PC-9 (cell line): ENCODE measurements at regions not wholly inside any gene's neighbourhood (a gene's known extent, or its start where the extent isn't known, plus 50 kb on each side); places are given as distances from the start of the nearest gene placed in this dataset.

Experiments used
- BruUV-seq: library from RNA; stranded (reverse); fragments of 400-500 nt; replicated peaks from 2 replicates; lab custom pipeline; 2021; lab: Mats Ljungman, UMichigan
- CTCF ChIA-PET: fragments of 300-600 bp; sonication (Branson Sonifier 250); formaldehyde crosslinking; loops from one replicate; lab custom pipeline; 2022; ENCODE audit warnings: antibody characterized with exemption; lab: Charles Lee
- POLR2A ChIA-PET: fragments of 300-600 bp; sonication (Branson Sonifier 250); formaldehyde crosslinking; loops from one replicate; lab custom pipeline; 2022; ENCODE audit warnings: antibody characterized with exemption; ENCODE audit not compliant: unreplicated experiment; lab: Charles Lee
- DNase-seq, 2 experiments: peaks; one replicate each; pipeline versions ENCODE4 v3.0.0 to v3.0.0-alpha.2; 2015 to 2022; ENCODE audit warnings: mixed read lengths in 1 of 2
- H2AFZ ChIP-seq: fragments of 200-600 bp; sonication (generic); 2 replicates; pipeline ENCODE4 v1.8.1; 2017; ENCODE audit warnings: antibody characterized with exemption
- H3F3A ChIP-seq: fragments of 200-600 bp; sonication (generic); 2 replicates; pipeline ENCODE4 v1.8.1; 2017; ENCODE audit warnings: antibody characterized with exemption, mild to moderate bottlenecking, low read depth; ENCODE audit not compliant: insufficient read depth
- H3K27ac ChIP-seq: fragments of 200-600 bp; sonication (generic); 2 replicates; pipeline ENCODE4 v1.6.1; 2016; ENCODE audit warnings: mixed run types
- H3K27me3 ChIP-seq: fragments of 200-600 bp; sonication (generic); 2 replicates; pipeline ENCODE4 v1.6.1; 2016; ENCODE audit warnings: low read depth, mixed run types; ENCODE audit not compliant: insufficient read depth
- H3K36me3 ChIP-seq: fragments of 200-600 bp; sonication (generic); 2 replicates; pipeline ENCODE4 v1.6.1; 2016; ENCODE audit warnings: low read depth, mixed run types
- H3K4me1 ChIP-seq: fragments of 200-600 bp; sonication (generic); replicated peaks from 2 replicates; pipeline ENCODE4 v1.6.1; 2016; ENCODE audit warnings: mixed run types; ENCODE audit not compliant: insufficient read depth
- H3K4me2 ChIP-seq: fragments of 200-600 bp; sonication (generic); 2 replicates; pipeline ENCODE4 v1.6.1; 2017; ENCODE audit warnings: mixed run types
- H3K4me3 ChIP-seq: fragments of 200-600 bp; sonication (generic); 2 replicates; pipeline ENCODE4 v1.6.1; 2016; ENCODE audit warnings: mixed run types
- H3K79me2 ChIP-seq: fragments of 200-600 bp; sonication (generic); 2 replicates; pipeline ENCODE4 v1.6.1; 2017; ENCODE audit warnings: low read depth, mixed run types
- H3K9me2 ChIP-seq: fragments of 200-600 bp; sonication (generic); 2 replicates; pipeline ENCODE4 v1.8.1; 2017; ENCODE audit warnings: mild to moderate bottlenecking; ENCODE audit not compliant: insufficient read depth
- H3K9me3 ChIP-seq: fragments of 200-600 bp; sonication (generic); 2 replicates; pipeline ENCODE4 v1.8.1; 2016; ENCODE audit warnings: low read depth; ENCODE audit not compliant: insufficient read depth
- H4K20me1 ChIP-seq: fragments of 200-600 bp; sonication (generic); 2 replicates; pipeline ENCODE4 v1.8.1; 2017; ENCODE audit not compliant: insufficient read depth
- EZH2 ChIP-seq: fragments of 200-600 bp; sonication (generic); IDR thresholded peaks from 2 replicates; pipeline ENCODE4 v1.8.0; 2017; ENCODE audit warnings: antibody characterized with exemption, low read depth
- intact Hi-C: fragments of 100-400 bp; cut with micrococcal nuclease; formaldehyde crosslinking; loops from one replicate; pipeline ENCODE4 v1.10.0; 2022; ENCODE audit not compliant: unreplicated experiment
- TF ChIP-seq, protein P1 (sequence below): fragments of 200-600 bp; sonication (generic); conservative IDR thresholded peaks from 2 replicates; pipeline ENCODE4 v1.6.1; 2017; ENCODE audit warnings: mixed run types, antibody characterized with exemption, mild to moderate bottlenecking, moderate library complexity

DNA sequence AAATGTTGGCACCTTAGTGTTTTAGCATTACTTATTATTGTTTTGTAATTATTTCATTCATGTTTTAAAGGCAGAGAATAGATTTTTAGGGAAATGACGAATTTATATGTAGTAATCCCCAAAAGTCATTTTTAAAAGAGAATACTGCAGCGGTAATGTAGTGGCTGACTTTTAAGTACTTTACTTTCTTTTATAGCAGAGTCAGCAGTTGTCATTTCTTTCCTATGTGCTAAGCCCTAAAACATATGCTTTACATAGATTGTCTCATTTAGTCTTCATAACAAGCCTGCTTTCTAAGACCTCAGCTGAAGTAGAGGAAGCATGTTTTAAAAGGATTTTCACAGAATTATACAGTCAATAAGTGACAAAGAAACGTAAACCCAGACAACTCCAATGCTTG, 102.1 kb upstream of the PEX5L start:
- ChIA-PET CTCF (no interaction called here), POLR2A (no interaction called here)
- TF ChIP-seq EZH2, result no peak
- TF ChIP-seq, protein P1, sequence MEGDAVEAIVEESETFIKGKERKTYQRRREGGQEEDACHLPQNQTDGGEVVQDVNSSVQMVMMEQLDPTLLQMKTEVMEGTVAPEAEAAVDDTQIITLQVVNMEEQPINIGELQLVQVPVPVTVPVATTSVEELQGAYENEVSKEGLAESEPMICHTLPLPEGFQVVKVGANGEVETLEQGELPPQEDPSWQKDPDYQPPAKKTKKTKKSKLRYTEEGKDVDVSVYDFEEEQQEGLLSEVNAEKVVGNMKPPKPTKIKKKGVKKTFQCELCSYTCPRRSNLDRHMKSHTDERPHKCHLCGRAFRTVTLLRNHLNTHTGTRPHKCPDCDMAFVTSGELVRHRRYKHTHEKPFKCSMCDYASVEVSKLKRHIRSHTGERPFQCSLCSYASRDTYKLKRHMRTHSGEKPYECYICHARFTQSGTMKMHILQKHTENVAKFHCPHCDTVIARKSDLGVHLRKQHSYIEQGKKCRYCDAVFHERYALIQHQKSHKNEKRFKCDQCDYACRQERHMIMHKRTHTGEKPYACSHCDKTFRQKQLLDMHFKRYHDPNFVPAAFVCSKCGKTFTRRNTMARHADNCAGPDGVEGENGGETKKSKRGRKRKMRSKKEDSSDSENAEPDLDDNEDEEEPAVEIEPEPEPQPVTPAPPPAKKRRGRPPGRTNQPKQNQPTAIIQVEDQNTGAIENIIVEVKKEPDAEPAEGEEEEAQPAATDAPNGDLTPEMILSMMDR, result no peak
- intact Hi-C loops, result no loop called here
- DNase-seq, result no peak
- H3K27ac ChIP-seq, result no peak overlapping the region
- no peaks in the 10 kb centered on the region for H3K79me2 ChIP-seq
- no peaks in the 10 kb centered on the region for H3K4me1 ChIP-seq
- BruUV-seq, result no TSS peak
- no peaks in the 10 kb centered on the region for H3K36me3 ChIP-seq
- no peaks in the 10 kb centered on the region for H4K20me1 ChIP-seq
- H2AFZ ChIP-seq, result no peak overlapping the region
- no peak overlapping the region for H3K4me3 ChIP-seq
- no peak overlapping the region for H3K4me2 ChIP-seq
- no peaks in the 10 kb centered on the region for H3K27me3 ChIP-seq
- H3F3A ChIP-seq, result no peaks in the 10 kb centered on the region
- no peaks in the 10 kb centered on the region for H3K9me2 ChIP-seq
- H3K9me3 ChIP-seq, result peaks cover 3% of the 10 kb centered on the region; the same call in 1 of the 2 replicates

DNA sequence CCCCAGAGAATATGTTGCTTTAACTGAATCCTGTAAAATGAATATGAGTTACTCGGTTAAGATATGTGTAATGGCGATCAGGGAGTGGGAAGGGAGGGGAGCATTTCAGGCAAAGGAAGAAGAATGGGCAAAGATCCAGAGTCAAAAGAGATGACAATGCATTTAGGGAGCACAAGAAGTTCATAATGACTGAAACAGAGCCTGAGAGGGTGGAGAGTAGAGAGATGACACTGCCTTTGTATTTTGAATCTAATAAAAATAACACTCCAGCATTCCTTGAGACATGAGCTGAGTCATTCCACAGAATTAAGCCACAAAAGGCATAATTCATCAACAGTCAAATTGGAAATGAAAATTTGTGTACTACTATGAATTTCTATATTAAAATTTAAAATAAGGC, 105.3 kb upstream of the PEX5L start:
- no peak overlapping the region for H3K4me2 ChIP-seq
- no peaks in the 10 kb centered on the region for H3K27me3 ChIP-seq
- no peak overlapping the region for H3K4me3 ChIP-seq
- POLR2A ChIA-PET, result no interaction called here
- no peak for DNase-seq
- intact Hi-C loops, result no loop called here
- no peaks in the 10 kb centered on the region for H3F3A ChIP-seq
- TF ChIP-seq, protein P1, result no peak
- no peak for TF ChIP-seq EZH2
- peaks cover 3% of the 10 kb centered on the region; the same call in 1 of the 2 replicates for H3K9me2 ChIP-seq
- H3K9me3 ChIP-seq, result peaks cover 3% of the 10 kb centered on the region; the same call in 1 of the 2 replicates
- no peaks in the 10 kb centered on the region for H4K20me1 ChIP-seq
- no peak overlapping the region for H2AFZ ChIP-seq
- no peaks in the 10 kb centered on the region for H3K4me1 ChIP-seq
- no peaks in the 10 kb centered on the region for H3K79me2 ChIP-seq
- CTCF ChIA-PET, result no interaction called here
- no TSS peak for BruUV-seq
- no peaks in the 10 kb centered on the region for H3K36me3 ChIP-seq
- no peak overlapping the region for H3K27ac ChIP-seq

DNA sequence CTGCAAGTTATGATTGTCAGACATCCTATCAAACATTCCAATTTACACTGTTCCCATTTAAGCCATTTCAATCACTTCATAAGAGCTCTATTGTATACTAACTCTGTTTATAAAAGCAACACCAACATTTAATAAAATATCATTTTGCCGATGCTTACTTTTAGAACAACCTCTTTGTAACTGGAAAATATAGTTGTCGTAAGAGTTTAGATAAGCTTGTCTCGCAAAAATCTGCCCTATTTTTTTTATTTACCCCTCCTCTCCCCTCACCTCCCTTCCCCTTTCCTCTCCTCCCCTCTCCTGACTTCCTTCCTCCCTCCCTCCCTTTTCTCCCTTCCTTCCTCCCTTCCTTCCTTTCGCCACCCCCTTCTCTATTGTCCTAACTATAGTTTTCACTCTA, 105.7 kb upstream of the PEX5L start:
- no peaks in the 10 kb centered on the region for H3K27me3 ChIP-seq
- H3K4me2 ChIP-seq, result no peak overlapping the region
- DNase-seq, result no peak
- H3K27ac ChIP-seq, result no peak overlapping the region
- intact Hi-C loops, result no loop called here
- no peak for TF ChIP-seq EZH2
- TF ChIP-seq, protein P1, result no peak
- H3K36me3 ChIP-seq, result no peaks in the 10 kb centered on the region
- H3K9me2 ChIP-seq, result peaks cover 3% of the 10 kb centered on the region; the same call in 1 of the 2 replicates
- ChIA-PET POLR2A (no interaction called here), CTCF (no interaction called here)
- H2AFZ ChIP-seq, result no peak overlapping the region
- no peak overlapping the region for H3K4me3 ChIP-seq
- peaks cover 2% of the 10 kb centered on the region; the same call in 1 of the 2 replicates for H3K9me3 ChIP-seq
- BruUV-seq, result no TSS peak
- H4K20me1 ChIP-seq, result no peaks in the 10 kb centered on the region
- H3K79me2 ChIP-seq, result no peaks in the 10 kb centered on the region
- no peaks in the 10 kb centered on the region for H3K4me1 ChIP-seq
- H3F3A ChIP-seq, result no peaks in the 10 kb centered on the region
